ENCODE measurements at regions not wholly inside any gene's neighbourhood (a gene's known extent, or its start where the extent isn't known, plus 50 kb on each side); places are given as distances from the start of the nearest gene placed in this dataset.

DNA sequence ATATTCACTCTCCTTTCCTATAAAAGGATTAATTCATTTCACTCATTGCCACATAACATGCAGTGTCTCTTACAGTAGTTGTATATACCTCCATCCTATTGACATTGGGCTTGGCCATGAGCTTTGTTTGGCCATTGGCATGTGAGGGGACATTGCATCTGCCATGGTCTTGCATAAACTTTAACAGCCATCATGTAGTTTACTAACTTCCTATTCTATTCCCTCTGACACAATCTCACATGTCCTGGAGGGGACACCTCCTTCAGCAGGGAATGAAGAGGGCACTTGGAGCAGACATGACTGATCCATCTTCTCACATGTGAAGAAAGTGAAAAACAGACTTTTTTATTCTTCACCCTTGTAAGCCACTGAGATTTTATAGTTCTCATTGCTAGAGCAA is 115.5 kb upstream of the MARCKS start:
- ATAC-seq (ENCODE audit: low FRiP score) (no peak), DNase-seq (ENCODE audit: low spot score) (no peak)
- TF ChIP-seq, protein P1, sequence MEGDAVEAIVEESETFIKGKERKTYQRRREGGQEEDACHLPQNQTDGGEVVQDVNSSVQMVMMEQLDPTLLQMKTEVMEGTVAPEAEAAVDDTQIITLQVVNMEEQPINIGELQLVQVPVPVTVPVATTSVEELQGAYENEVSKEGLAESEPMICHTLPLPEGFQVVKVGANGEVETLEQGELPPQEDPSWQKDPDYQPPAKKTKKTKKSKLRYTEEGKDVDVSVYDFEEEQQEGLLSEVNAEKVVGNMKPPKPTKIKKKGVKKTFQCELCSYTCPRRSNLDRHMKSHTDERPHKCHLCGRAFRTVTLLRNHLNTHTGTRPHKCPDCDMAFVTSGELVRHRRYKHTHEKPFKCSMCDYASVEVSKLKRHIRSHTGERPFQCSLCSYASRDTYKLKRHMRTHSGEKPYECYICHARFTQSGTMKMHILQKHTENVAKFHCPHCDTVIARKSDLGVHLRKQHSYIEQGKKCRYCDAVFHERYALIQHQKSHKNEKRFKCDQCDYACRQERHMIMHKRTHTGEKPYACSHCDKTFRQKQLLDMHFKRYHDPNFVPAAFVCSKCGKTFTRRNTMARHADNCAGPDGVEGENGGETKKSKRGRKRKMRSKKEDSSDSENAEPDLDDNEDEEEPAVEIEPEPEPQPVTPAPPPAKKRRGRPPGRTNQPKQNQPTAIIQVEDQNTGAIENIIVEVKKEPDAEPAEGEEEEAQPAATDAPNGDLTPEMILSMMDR (IDR thresholded peaks at IDR 0.05): no peak

DNA sequence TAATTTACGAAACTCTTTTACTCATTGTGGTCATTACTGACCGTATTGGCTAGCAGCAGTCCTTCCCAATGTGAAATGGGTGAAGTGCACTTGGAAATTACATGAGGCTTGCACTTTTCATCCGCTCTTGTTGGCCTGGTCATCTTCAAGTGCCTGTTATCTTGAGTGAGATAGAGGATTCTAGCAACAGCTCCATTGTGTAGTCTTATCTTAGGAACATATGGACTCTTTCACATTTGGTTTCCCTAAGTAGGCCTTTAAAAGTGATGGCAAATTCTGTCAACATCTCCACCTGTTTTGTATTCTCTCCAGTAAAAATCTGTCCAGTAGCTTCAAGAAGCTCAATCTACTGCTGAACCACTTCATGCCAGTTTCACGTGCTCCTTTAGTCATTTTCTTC is 114.8 kb upstream of the MARCKS start:
- DNase-seq (ENCODE audit: low spot score) (no peak), ATAC-seq (ENCODE audit: low FRiP score) (no peak)
- TF ChIP-seq, protein P1 (IDR thresholded peaks at IDR 0.05): no peak

DNA sequence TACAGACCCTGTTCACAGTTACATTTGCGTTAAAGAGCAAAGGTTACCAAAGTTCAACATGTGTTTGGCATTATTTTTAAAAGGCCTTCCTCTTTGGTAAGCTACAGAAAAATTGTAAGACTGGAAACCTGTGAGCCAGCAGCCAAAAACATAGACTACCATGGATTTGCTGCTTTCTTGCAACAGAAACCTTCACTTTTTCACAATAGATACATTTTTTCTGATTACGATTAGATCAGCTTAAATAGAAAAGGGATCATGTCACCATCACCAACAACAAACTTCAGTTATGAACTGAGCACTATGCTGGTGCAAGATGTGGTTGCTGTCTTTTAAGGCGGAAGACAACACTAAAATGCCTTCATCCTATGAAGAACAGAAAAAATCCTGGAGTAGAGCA is 112.3 kb upstream of the MARCKS start:
- TF ChIP-seq, protein P1 (IDR thresholded peaks at IDR 0.05): no peak
- DNase-seq (ENCODE audit: low spot score): no peak
- ATAC-seq (ENCODE audit: low FRiP score): no peak

DNA sequence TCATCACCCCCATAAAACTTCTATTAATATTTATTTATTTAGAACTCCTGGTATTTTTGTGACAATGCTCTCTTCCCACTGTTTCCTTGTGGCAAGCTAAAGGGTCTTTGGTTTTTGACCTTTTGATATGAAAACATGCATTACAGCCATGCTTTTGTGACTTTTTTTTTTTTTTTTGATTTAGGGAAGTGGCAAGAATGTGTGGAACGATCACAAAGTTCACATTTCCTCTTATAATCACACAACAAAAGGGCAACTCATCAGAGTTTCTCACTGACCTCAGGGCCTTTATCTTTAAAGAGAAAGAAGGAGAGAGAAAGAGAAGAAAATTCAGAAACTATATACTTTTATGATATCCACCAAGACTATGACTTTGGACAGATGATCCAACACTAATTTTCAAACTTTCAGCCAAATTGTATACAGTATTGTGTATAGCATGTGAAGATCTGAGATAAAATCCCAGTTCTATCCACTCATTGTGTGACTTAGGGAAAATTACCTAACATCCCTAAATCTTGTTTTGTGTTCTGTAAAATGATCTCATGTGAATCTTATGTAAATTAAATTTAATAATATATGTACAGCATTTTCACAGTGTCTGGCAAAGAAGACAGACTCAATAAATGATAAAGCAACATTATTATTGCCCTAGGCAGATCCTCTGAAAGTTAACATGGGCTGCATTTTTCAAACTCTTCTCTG is 106.8 kb upstream of the MARCKS start:
- TF ChIP-seq, protein P1 (IDR thresholded peaks at IDR 0.05): no peak
- DNase-seq (ENCODE audit: low spot score) (no peak), ATAC-seq (ENCODE audit: low FRiP score) (no peak)

GRCh38 chr6:113754291-113754690 is 102.9 kb upstream of the MARCKS start:
- no peak for ATAC-seq (ENCODE audit: low FRiP score)
- no peak for DNase-seq (ENCODE audit: low spot score)
- TF ChIP-seq, protein P1 (IDR thresholded peaks at IDR 0.05): no peak

DNA sequence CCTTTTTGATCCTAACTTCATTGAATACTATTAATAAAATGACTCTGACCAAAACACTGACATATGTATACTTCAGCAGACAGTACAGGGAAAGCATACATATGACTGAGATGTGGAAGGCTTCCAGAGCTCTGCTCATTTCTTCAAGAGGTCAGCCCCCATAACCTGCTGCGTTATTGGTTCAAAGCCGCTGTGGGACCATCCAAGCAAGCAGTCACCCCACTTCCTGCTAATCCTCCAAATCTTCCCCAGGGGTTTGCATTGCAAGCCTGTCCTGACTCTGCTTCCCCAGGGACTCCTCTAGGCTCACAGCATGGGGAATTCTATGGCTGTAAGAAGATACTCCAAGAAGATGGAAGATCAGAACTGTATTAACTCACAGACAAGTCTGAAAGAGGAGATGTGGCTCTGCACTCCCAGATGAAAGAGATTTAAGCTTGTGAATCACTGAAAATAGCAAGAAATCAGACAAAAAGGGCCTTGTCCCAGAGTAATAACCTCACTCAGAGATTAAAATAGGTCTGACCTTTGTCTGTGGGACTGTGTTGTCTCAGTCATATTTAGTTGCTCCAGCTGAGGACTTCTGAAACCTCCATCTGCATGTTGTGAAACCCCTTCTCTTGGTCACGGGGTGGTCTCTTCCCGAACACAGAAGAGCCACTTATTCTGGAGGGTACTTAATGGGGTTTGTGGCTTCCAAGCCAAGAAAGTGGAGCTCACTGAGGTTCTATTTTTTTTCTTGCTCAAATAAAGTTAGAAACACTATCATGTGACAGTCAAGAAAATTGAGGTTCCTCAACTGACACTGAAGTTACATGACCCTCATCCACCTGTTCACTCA is 101.5 kb upstream of the MARCKS start:
- ATAC-seq (ENCODE audit: low FRiP score) (no peak), DNase-seq (ENCODE audit: low spot score) (no peak)
- TF ChIP-seq, protein P1 (IDR thresholded peaks at IDR 0.05): no peak

- no peak for ATAC-seq (ENCODE audit: low FRiP score)
These were observed 100.9 kb upstream of the MARCKS start for GRCh38 chr6:113756290-113756665.

More at GRCh38 chr6:113756290-113756665, 100.9 kb upstream of the MARCKS start:
- no peak for DNase-seq (ENCODE audit: low spot score)
- TF ChIP-seq, protein P1 (IDR thresholded peaks at IDR 0.05): no peak
